OCI-LY1 (cell line): ENCODE measurements at regions not wholly inside any gene's neighbourhood (a gene's known extent, or its start where the extent isn't known, plus 50 kb on each side); places are given as distances from the start of the nearest gene placed in this dataset.

Experiments
- CTCF ChIP-seq: fragments of 200-600 bp; sonication (generic), shearing (Covaris generic); IDR thresholded peaks from 2 replicates; pipeline ENCODE4 v1.5.1; 2017; ENCODE audit warnings: mild to moderate bottlenecking, antibody characterized with exemption, low read length, moderate library complexity, mixed read lengths
- EZH2 ChIP-seq: fragments of 200-600 bp; sonication (generic), shearing (Covaris generic); IDR thresholded peaks from 2 replicates; pipeline ENCODE4 v1.8.0; 2017; ENCODE audit warnings: borderline replicate concordance, mixed run types, mild to moderate bottlenecking, antibody characterized with exemption, low read length, moderate library complexity, mixed read lengths

- no peak for TF ChIP-seq CTCF
- no peak for TF ChIP-seq EZH2
Measured at GRCh38 chr3:59854-60253, 136.7 kb upstream of the CHL1 start.
